ENCODE measurements at regions not wholly inside any gene's neighbourhood (a gene's known extent, or its start where the extent isn't known, plus 50 kb on each side); places are given as distances from the start of the nearest gene placed in this dataset.

DNA sequence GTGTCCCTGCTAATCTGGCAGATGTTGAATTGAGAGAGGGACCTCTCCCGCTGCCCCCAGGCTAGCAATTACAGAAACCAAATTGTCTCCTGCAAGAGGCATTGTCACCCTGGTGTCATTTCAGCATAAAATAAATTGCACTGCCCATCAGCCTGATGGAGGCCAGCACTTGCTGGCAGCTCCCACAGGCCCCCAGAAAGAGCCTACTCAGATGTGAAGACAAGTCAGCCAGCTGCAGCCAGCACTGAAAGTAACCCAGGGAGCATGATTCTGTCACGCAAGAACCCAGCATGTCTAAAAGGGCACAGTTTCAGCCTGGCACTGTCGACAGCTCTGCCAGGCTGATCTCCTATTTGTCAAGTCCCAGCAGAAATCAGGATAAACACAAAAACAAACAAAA is 110.3 kb upstream of the CTTNBP2NL start:
- WGBS (ENCODE audit: insufficient coverage, insufficient replicate concordance, low lambda C conversion rate, missing lambda C conversion rate) = 25% methylated on average over 3 of the region's 3 CpGs
- H3K79me2 ChIP-seq (ENCODE audit: control insufficient read depth, insufficient read depth, low read length) = no peaks in the 10 kb centered on the region
- H3K9me3 ChIP-seq (replicated peaks; ENCODE audit: control insufficient read depth, insufficient read depth, low read length) = no peaks in the 10 kb centered on the region
- H4K20me1 ChIP-seq (ENCODE audit: control insufficient read depth, insufficient read depth) = no peaks in the 10 kb centered on the region
- peaks cover 0 to 2% of the 10 kb centered on the region in 2 experiments; a peak in 2 of 4 replicates for H3K27me3 ChIP-seq (replicated peaks in 1 of 2; ENCODE audit: control insufficient read depth in 2 of 2, insufficient read depth in 2 of 2, low read length in 1 of 2)
- in situ Hi-C loops (cut with MboI) (no loop called here), intact Hi-C loops (cut with micrococcal nuclease; ENCODE audit: unreplicated experiment) (no loop called here)
- no peak overlapping the region for H3K4me2 ChIP-seq (ENCODE audit: control insufficient read depth, insufficient read depth)
- no peak overlapping the region for H3K4me3 ChIP-seq
- no TSS peak for BruUV-seq (replicated peaks)
- H2AFZ ChIP-seq (ENCODE audit: control insufficient read depth, low read depth, low read length) = no peak overlapping the region
- H3K4me1 ChIP-seq (ENCODE audit: control insufficient read depth, insufficient read depth, low read length) = no peaks in the 10 kb centered on the region
- SMC1A ChIA-PET (ENCODE audit: uncharacterized antibody, unreplicated experiment) = interaction anchor here (0.8 to 1.8 kb wide), 2 partner anchors 8 to 84 kb away, joined by 3 read pairs; no protein-coding TSS in a partner anchor
- no peak for DNase-seq (ENCODE audit: low read depth, low spot score)
- H3K36me3 ChIP-seq (ENCODE audit: control insufficient read depth in 2 of 2, insufficient read depth in 2 of 2, low read length in 1 of 2) = no peaks in the 10 kb centered on the region
- no peak for FAIRE-seq
- H3K9ac ChIP-seq (ENCODE audit: control insufficient read depth, insufficient read depth, low read length) = no peak overlapping the region
- no peak overlapping the region for H3K27ac ChIP-seq (ENCODE audit: control insufficient read depth, insufficient read depth)
- RAD21 ChIA-PET (ENCODE audit: unreplicated experiment) = no interaction called here
- TF ChIP-seq FOXK2 (IDR thresholded peaks at IDR 0.05) (no peak), SP1 (IDR thresholded peaks at IDR 0.05; ENCODE audit: low read depth, low read length) (no peak), NRF1 (conservative IDR thresholded peaks at IDR 0.05; ENCODE audit: low read depth, low read length) (no peak)
- no peak for ATAC-seq
- CTCF ChIA-PET = interaction anchor here (1.4 kb wide), 1 partner anchor 11 kb away, joined by 3 read pairs; no protein-coding TSS in a partner anchor
- POLR2A ChIA-PET = no interaction called here

- H3K36me3 ChIP-seq (ENCODE audit: control insufficient read depth in 2 of 2, insufficient read depth in 2 of 2, low read length in 1 of 2) = no peaks in the 10 kb centered on the region
- no peaks in the 10 kb centered on the region; the same call in 2 of the 3 replicates for H3K9me3 ChIP-seq (replicated peaks; ENCODE audit: control insufficient read depth, insufficient read depth, low read length)
- H3K79me2 ChIP-seq (ENCODE audit: control insufficient read depth, insufficient read depth, low read length) = no peaks in the 10 kb centered on the region
- H3K27me3 ChIP-seq (replicated peaks in 1 of 2; ENCODE audit: control insufficient read depth in 2 of 2, insufficient read depth in 2 of 2, low read length in 1 of 2) = no peaks in the 10 kb centered on the region; a peak in 1 of 4 replicates
- no peak overlapping the region for H3K9ac ChIP-seq (ENCODE audit: control insufficient read depth, insufficient read depth, low read length)
- FAIRE-seq = no peak
- 7% methylated on average over 5 of the region's 5 CpGs for WGBS (ENCODE audit: insufficient coverage, insufficient replicate concordance, low lambda C conversion rate, missing lambda C conversion rate)
- no peak for DNase-seq (ENCODE audit: low read depth, low spot score)
- ChIA-PET RAD21 (ENCODE audit: unreplicated experiment) (interaction anchor here (0.6 kb wide), 1 partner anchor 818 kb away, joined by 3 read pairs; no protein-coding TSS in a partner anchor), SMC1A (ENCODE audit: uncharacterized antibody, unreplicated experiment) (interaction anchor here (1.6 kb wide), 1 partner anchor 74 kb away, joined by 4 read pairs; no protein-coding TSS in a partner anchor), CTCF (interaction anchor here (0.9 to 1.0 kb wide), 4 partner anchors 12 to 75 kb away, joined by 3 to 4 read pairs (median 4); no protein-coding TSS in a partner anchor), POLR2A (no interaction called here)
- no peak overlapping the region for H3K4me2 ChIP-seq (ENCODE audit: control insufficient read depth, insufficient read depth)
- no peak overlapping the region for H2AFZ ChIP-seq (ENCODE audit: control insufficient read depth, low read depth, low read length)
- H4K20me1 ChIP-seq (ENCODE audit: control insufficient read depth, insufficient read depth) = no peaks in the 10 kb centered on the region
- intact Hi-C loops (cut with micrococcal nuclease; ENCODE audit: unreplicated experiment) (no loop called here), in situ Hi-C loops (cut with MboI) (no loop called here)
- 0 out of 2 replicates have a peak, but pooled peaks cover 3% of the 10 kb centered on the region for H3K4me1 ChIP-seq (ENCODE audit: control insufficient read depth, insufficient read depth, low read length)
- BruUV-seq (replicated peaks) = no TSS peak
- ATAC-seq = peak; percentile 39; the same call in 1 of the 3 replicates
- H3K4me3 ChIP-seq = no peak overlapping the region
- H3K27ac ChIP-seq (ENCODE audit: control insufficient read depth, insufficient read depth) = no peak overlapping the region
- TF ChIP-seq TBL1XR1 (IDR thresholded peaks at IDR 0.05; ENCODE audit: low read depth, low read length) = no peak
- no peak for TF ChIP-seq SUZ12 (IDR thresholded peaks at IDR 0.05; ENCODE audit: unreplicated experiment)
- TF ChIP-seq POLR2A (IDR thresholded peaks at IDR 0.05; ENCODE audit: low read depth, low read length) = no peak
- no peak for TF ChIP-seq KAT2A (conservative IDR thresholded peaks at IDR 0.05; ENCODE audit: control insufficient read depth, low read depth, low read length)
- TF ChIP-seq MTA3 (IDR thresholded peaks at IDR 0.05; ENCODE audit: borderline replicate concordance, low read length) = no peak
- no peak for TF ChIP-seq ASH2L (IDR thresholded peaks at IDR 0.05; ENCODE audit: borderline replicate concordance, low read depth)
- TF ChIP-seq SMC3 (IDR thresholded peaks at IDR 0.05; ENCODE audit: borderline replicate concordance, low read length) = no peak
- no peak for TF ChIP-seq SP1 (IDR thresholded peaks at IDR 0.05; ENCODE audit: low read depth, low read length)
- TF ChIP-seq LARP7 (IDR thresholded peaks at IDR 0.05) = no peak
- no peak for TF ChIP-seq NKRF (conservative IDR thresholded peaks at IDR 0.05)
- TF ChIP-seq ELK1 (IDR thresholded peaks at IDR 0.05; ENCODE audit: low read depth, low read length) = no peak
- no peak for TF ChIP-seq STAT1 (conservative IDR thresholded peaks at IDR 0.05)
- no peak for TF ChIP-seq SIN3A (IDR thresholded peaks at IDR 0.05; ENCODE audit: low read depth, low read length)
- no peak for TF ChIP-seq BCL11A (IDR thresholded peaks at IDR 0.05; ENCODE audit: low read depth, low read length)
- no peak for TF ChIP-seq ZNF24 (IDR thresholded peaks at IDR 0.05)
- 0 out of 2 replicates have a peak, but pooled peaks have one; percentile 19 for TF ChIP-seq TCF3 (IDR thresholded peaks at IDR 0.05; ENCODE audit: borderline replicate concordance, insufficient read depth, low read depth, low read length)
These were observed 99.1 kb upstream of the CTTNBP2NL start for GRCh38 chr1:112296908-112297307.

Data from GM12878 (cell line).